HepG2 (cell line): ENCODE measurements at regions not wholly inside any gene's neighbourhood (a gene's known extent, or its start where the extent isn't known, plus 50 kb on each side); places are given as distances from the start of the nearest gene placed in this dataset.
A peak's percentile ranks its signal among the peaks of the same experiment; 100 is the strongest.

Source experiments
- ATAC-seq: fragments of 200-7000 bp; cut with Tn5 transposase; 3 replicates; pipeline ENCODE4 v1.9.1; 2020; ENCODE audit warnings: mild to moderate bottlenecking, moderate library complexity
- BruUV-seq: library from RNA; stranded (reverse); fragments of 400-500 nt; replicated peaks from 2 replicates; lab custom pipeline; 2021; lab: Mats Ljungman, UMichigan
- CTCF ChIA-PET: fragments of 300-600 bp; formaldehyde crosslinking; extraction: SDS; loops from one replicate; lab custom pipeline; 2021; ENCODE audit warnings: low total read pairs, inconsistent platforms, low intra/inter-chr PET ratio; lab: Yijun Ruan, JAX
- POLR2A ChIA-PET: fragments of 350-600 bp; sonication (Branson Sonifier 250); formaldehyde crosslinking; loops from one replicate; lab custom pipeline; 2020; ENCODE audit warnings: antibody characterized with exemption, inconsistent platforms; lab: Yijun Ruan, JAX
- DNase-seq: peaks from one replicate; pipeline ENCODE4 v3.0.0-alpha.2; 2015; ENCODE audit warnings: low spot score
- FAIRE-seq: peaks from 3 replicates; lab custom pipeline; 2011; peaks lifted over from hg19 to GRCh38; lab: Jason Lieb, UNC
- H2AFZ ChIP-seq: one replicate; pipeline ENCODE4 v1.6.1; 2011; ENCODE audit warnings: low read length, inconsistent platforms
- H3K27ac ChIP-seq: fragments of 300-600 bp; 3 replicates; pipeline ENCODE4 v1.8.0; 2011; ENCODE audit warnings: mixed run types, mild to moderate bottlenecking, mixed read lengths, low read length, inconsistent platforms; ENCODE audit not compliant: insufficient read depth; ENCODE audit errors: extremely low read length
- H3K27me3 ChIP-seq, 2 experiments: fragments of 200-600 bp in 1 of 2; 2 replicates in 1 of 2; 3 replicates in 1 of 2; pipeline versions ENCODE4 v1.6.0 to v1.8.0; 2011; ENCODE audit warnings: low read length in 2 of 2, mild to moderate bottlenecking in 2 of 2, moderate library complexity in 2 of 2, inconsistent platforms in 1 of 2; ENCODE audit not compliant: insufficient read depth in 2 of 2, control insufficient read depth in 1 of 2
- H3K36me3 ChIP-seq, 2 experiments: fragments of 200-600 bp in 1 of 2; replicated peaks in 1 of 2; 2 replicates in 1 of 2; 3 replicates in 1 of 2; pipeline versions ENCODE4 v1.5.1 to v1.8.0; 2011; ENCODE audit warnings: low read length in 2 of 2, inconsistent platforms in 1 of 2; ENCODE audit not compliant: insufficient read depth in 2 of 2, control insufficient read depth in 1 of 2
- H3K4me1 ChIP-seq: 2 replicates; pipeline ENCODE4 v1.5.1; 2012; ENCODE audit warnings: low read length, inconsistent platforms; ENCODE audit not compliant: insufficient read depth
- H3K4me2 ChIP-seq: 2 replicates; pipeline ENCODE4 v1.6.0; 2011; ENCODE audit warnings: low read depth, low read length, inconsistent platforms
- H3K4me3 ChIP-seq, 3 experiments: fragments of 200-600 bp in 1 of 3; sonication (generic), shearing (Covaris generic) in 1 of 3; replicated peaks in 1 of 3; 2 replicates each; pipeline ENCODE4 v1.5.1; 2011 to 2016; ENCODE audit warnings: low read length in 3 of 3, inconsistent platforms in 2 of 3, low read depth in 2 of 3, mild to moderate bottlenecking in 2 of 3, control low read depth in 1 of 3, mixed read lengths in 1 of 3; ENCODE audit not compliant: insufficient read depth in 1 of 3
- H3K79me2 ChIP-seq: one replicate; pipeline ENCODE4 v1.6.1; 2011; ENCODE audit warnings: low read length, inconsistent platforms; ENCODE audit not compliant: insufficient read depth
- H3K9ac ChIP-seq: 2 replicates; pipeline ENCODE4 v1.6.0; 2011; ENCODE audit warnings: mild to moderate bottlenecking, low read depth, low read length, inconsistent platforms; ENCODE audit not compliant: insufficient read depth
- H3K9me3 ChIP-seq: 2 replicates; pipeline ENCODE4 v1.5.1; 2012; ENCODE audit warnings: mild to moderate bottlenecking, low read length
- H4K20me1 ChIP-seq: 2 replicates; pipeline ENCODE4 v1.6.0; 2011; ENCODE audit warnings: inconsistent platforms, mild to moderate bottlenecking, low read length, moderate library complexity; ENCODE audit not compliant: insufficient read depth
- TOE1 ChIP-seq: sonication (generic); formaldehyde crosslinking; IDR thresholded peaks from 2 replicates; pipeline ENCODE4 v1.4.0; 2020; ENCODE audit warnings: mild to moderate bottlenecking, missing genetic modification reagents
- ZBTB39 ChIP-seq: sonication (generic); formaldehyde crosslinking; IDR thresholded peaks from 2 replicates; pipeline ENCODE4 v1.5.0; 2020; ENCODE audit warnings: missing genetic modification reagents
- ZNF629 ChIP-seq: sonication (generic); formaldehyde crosslinking; conservative IDR thresholded peaks from 2 replicates; pipeline ENCODE4 v1.5.0; 2020; ENCODE audit warnings: missing genetic modification reagents
- ZNF768 ChIP-seq: sonication (generic); formaldehyde crosslinking; IDR thresholded peaks from 2 replicates; pipeline ENCODE4 v1.4.0; 2020; ENCODE audit warnings: missing genetic modification reagents
- WGBS: methylation state at CpG from one replicate; pipeline ENCODE4 v1.1.6; 2017; ENCODE audit warnings: low lambda C conversion rate; 5-methylcytosine and 5-hydroxymethylcytosine counted together
- in situ Hi-C: cut with HindIII; loops from 2 replicates; pipeline ENCODE4 v1.10.0; 2017; ENCODE audit warnings: low pct_unique_long_range_greater_than_20kb; ENCODE audit not compliant: extremely low pct_ligation_motif_present
- intact Hi-C: fragments of 100-400 bp; cut with micrococcal nuclease; formaldehyde crosslinking; loops from one replicate; pipeline ENCODE4 v1.10.0; 2022; ENCODE audit not compliant: unreplicated experiment
- TF ChIP-seq, protein P1 (sequence below): sonication (generic); formaldehyde crosslinking; IDR thresholded peaks from 2 replicates; pipeline ENCODE4 v1.5.0; 2020; ENCODE audit warnings: mild to moderate bottlenecking, missing genetic modification reagents

DNA sequence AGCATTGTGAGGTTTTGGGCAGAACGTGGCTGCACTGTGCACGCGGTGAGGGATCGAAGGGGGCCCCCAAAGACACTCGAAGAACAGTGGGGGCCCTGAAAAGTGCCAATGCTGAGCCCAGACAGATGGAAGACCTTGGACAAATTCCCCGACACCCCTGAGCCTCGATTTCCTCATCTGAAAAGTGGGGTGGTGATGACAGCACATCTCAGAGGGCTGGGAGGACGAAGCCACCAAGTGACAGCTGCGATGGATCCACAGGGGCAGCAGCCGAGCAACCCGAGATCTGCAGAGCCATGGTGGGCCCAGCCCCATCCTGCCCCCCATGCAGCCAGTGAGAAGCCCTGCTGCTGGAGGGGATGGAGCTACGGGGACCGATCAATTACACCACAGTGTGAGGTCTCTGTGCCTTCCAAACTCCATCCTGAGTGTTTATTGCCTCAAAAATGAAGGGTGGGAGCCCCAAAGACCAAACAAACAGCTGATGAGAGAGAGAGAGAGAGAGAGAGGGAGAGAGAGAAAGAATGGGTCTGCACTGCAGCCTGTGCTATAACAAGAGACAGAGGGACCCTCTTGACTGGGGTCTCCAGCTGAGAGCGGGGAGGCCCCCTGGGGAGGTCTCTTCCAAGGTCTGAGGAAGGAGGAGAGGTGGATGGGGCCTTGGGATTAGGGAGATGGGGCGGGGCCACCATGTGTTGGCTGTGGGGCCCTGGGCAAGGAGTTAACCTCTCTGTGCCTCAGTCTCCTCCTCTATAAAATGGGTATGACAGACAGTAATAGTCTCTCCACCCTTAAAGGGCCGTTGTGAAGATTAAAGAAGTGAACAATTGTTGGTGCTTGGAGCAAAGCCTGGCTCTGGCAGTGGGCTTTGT is 134.4 kb upstream of the IER5L start:
- in situ Hi-C loops = no loop called here
- Histone ChIP-seq H3K4me1 (peaks cover 47% of the 10 kb centered on the region), H3K79me2 (no peaks in the 10 kb centered on the region), H4K20me1 (no peaks in the 10 kb centered on the region), H3K36me3 (no peaks in the 10 kb centered on the region), H3K27me3 (peaks cover 0 to 23% of the 10 kb centered on the region in 2 experiments; a peak in 3 of 5 replicates), H3K9ac (no peak overlapping the region), H3K4me3 (no peak overlapping the region), H3K27ac (no peak overlapping the region)
- ChIA-PET CTCF (no interaction called here), POLR2A (no interaction called here)
- 53% methylated on average over 11 of the region's 16 CpGs for WGBS
- intact Hi-C loops = no loop called here
- DNase-seq = no peak
- TF ChIP-seq ZBTB39 (CRISPR knock-in tag) (no peak), TOE1 (CRISPR knock-in tag) (no peak), ZNF629 (CRISPR knock-in tag) (peak; percentile 78), ZNF768 (CRISPR knock-in tag) (no peak)
- TF ChIP-seq, protein P1, sequence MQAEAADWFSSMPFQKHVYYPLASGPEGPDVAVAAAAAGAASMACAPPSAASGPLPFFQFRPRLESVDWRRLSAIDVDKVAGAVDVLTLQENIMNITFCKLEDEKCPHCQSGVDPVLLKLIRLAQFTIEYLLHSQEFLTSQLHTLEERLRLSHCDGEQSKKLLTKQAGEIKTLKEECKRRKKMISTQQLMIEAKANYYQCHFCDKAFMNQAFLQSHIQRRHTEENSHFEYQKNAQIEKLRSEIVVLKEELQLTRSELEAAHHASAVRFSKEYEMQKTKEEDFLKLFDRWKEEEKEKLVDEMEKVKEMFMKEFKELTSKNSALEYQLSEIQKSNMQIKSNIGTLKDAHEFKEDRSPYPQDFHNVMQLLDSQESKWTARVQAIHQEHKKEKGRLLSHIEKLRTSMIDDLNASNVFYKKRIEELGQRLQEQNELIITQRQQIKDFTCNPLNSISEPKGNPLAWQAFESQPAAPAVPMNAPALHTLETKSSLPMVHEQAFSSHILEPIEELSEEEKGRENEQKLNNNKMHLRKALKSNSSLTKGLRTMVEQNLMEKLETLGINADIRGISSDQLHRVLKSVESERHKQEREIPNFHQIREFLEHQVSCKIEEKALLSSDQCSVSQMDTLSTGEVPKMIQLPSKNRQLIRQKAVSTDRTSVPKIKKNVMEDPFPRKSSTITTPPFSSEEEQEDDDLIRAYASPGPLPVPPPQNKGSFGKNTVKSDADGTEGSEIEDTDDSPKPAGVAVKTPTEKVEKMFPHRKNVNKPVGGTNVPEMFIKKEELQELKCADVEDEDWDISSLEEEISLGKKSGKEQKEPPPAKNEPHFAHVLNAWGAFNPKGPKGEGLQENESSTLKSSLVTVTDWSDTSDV (CRISPR knock-in tag) = no peak
- TF ChIP-seq, all 625 proteins: peak for 1
- Histone ChIP-seq H2AFZ (no peak overlapping the region), H3K4me2 (no peak overlapping the region), H3K9me3 (no peaks in the 10 kb centered on the region)
- ATAC-seq (no peak), FAIRE-seq (no peak)
- no TSS peak for BruUV-seq
